ENCODE measurements at regions not wholly inside any gene's neighbourhood (a gene's known extent, or its start where the extent isn't known, plus 50 kb on each side); places are given as distances from the start of the nearest gene placed in this dataset.

DNA sequence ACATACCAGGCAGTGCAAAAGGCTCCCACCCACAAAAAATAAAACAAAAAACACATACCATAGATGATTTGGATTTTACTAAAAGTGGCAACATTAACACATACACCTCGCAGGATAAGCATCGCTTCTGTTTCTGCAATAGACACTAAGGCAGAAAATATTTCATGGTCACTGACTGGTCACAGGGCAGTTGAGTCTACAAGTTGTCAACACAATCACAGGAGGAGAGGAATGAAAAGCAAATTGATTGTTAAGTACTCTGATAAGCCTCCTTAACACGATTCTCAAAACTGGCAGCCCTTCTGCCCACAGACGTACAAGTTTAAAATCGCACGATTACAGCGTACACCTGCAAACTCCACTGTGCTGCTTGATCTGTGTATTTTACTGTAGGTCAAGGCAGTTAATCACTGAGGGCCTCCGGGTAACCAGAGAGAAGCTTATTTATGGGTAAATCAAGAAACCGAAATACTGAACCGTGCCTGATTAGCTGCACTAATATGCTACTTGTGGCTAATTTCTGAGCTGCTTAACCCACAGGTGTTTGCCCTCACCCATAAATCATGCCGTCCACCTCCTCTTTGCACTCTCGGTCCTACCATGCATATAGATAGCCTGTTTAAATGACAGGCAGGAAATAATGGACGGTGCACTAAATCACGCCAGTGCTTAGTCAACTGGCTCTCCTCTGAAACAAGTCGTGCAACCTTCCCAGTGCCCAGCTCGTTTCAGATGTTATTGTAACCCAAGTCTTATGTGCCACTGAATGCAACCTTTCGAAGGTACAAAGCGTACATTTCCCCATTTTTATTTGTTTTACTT is 659.4 kb upstream of the ADAMTS16 start:
- H3K4me1 Mint-ChIP-seq (ENCODE audit: low read depth) = no peaks in the 10 kb centered on the region
- peaks cover 9% of the 10 kb centered on the region for H3K9me3 Mint-ChIP-seq
- no peaks in the 10 kb centered on the region for H3K27me3 Mint-ChIP-seq (ENCODE audit: low read depth)
- ATAC-seq = no peak
- H3K4me3 Mint-ChIP-seq = no peak overlapping the region
- no peak for DNase-seq
- H3K36me3 Mint-ChIP-seq (ENCODE audit: insufficient read depth) = no peaks in the 10 kb centered on the region

DNA sequence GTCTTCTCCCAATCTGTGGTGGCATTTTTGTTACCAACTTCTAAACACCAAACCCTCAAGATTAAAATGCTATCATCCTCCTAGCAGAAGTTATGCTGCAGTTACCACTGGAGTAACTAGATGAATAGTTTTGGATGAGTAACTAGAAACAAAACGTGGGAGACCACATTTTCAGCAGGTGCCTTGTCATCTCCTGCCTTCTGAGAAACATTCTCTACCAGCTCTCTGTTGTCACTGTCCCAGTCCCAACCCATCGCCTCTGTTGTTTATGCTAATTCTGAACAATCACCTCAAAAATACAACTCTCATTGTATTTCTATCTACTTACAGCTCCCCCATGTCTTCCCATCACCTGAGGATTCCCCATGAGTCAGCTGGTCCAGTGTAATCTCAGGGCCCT is 652.5 kb upstream of the ADAMTS16 start:
- DNase-seq = no peak
- no peak for ATAC-seq
- H3K9me3 Mint-ChIP-seq = peaks cover 14% of the 10 kb centered on the region
- H3K36me3 Mint-ChIP-seq (ENCODE audit: insufficient read depth) = no peaks in the 10 kb centered on the region
- H3K27me3 Mint-ChIP-seq (ENCODE audit: low read depth) = no peaks in the 10 kb centered on the region
- no peak overlapping the region for H3K4me3 Mint-ChIP-seq
- no peaks in the 10 kb centered on the region for H3K4me1 Mint-ChIP-seq (ENCODE audit: low read depth)

DNA sequence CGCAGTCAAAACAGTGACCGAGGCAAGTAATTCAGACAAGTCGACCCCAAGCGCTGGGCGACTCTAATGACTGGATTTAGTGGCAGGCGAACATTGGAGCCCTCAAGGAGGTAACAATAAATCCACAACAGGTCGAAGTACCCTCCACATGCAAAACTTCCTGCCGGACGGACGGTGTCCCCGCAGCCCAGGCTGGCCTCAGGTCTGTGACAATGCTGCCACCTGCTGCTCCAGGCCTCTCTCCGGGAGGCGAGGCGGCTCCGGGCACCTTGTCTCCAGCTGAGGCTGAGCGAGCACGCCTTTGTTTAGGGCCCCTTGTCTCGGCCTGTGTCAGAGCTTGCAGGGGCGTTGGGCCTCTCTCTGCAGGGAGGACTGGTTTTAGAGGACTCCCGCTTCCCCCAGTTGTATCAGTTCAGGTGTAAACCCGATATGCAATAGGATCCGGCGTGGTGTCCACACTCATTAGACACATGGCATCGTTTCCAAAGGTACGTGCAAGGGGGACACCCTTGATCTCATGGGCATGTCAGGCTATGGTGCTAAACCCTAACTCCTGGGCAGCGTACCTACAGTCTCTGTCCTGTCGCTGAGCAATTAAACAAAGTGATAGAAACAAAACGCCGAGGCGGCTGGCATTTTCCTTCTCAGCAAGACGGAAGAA is 628.0 kb upstream of the ADAMTS16 start:
- H3K4me1 Mint-ChIP-seq (ENCODE audit: low read depth) = no peaks in the 10 kb centered on the region
- DNase-seq (no peak), ATAC-seq (no peak)
- peaks cover 3% of the 10 kb centered on the region for H3K9me3 Mint-ChIP-seq
- no peaks in the 10 kb centered on the region for H3K36me3 Mint-ChIP-seq (ENCODE audit: insufficient read depth)
- no peak overlapping the region for H3K4me3 Mint-ChIP-seq
- no peaks in the 10 kb centered on the region for H3K27me3 Mint-ChIP-seq (ENCODE audit: low read depth)

DNA sequence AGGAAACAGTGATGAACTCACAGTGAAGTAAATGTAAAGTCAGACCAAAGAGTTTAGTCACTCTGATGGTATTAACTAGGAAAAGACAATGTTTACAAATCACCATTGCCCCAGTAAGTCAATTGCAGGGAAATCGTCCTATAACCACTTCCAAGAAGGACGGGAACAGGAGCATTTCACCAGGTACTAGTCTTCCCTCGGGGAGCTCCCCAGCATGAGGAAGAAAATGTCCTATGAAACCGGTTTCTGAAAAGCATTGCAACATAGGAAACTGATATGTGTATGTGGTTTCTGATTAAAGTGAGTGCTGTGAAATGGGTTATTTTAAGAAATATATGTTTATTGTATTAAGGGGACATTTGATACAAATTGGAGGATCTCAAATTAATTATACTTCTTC is 626.7 kb upstream of the ADAMTS16 start:
- DNase-seq = no peak
- no peaks in the 10 kb centered on the region for H3K27me3 Mint-ChIP-seq (ENCODE audit: low read depth)
- no peak overlapping the region for H3K4me3 Mint-ChIP-seq
- no peak for ATAC-seq
- H3K9me3 Mint-ChIP-seq = peaks cover 3% of the 10 kb centered on the region
- no peaks in the 10 kb centered on the region for H3K36me3 Mint-ChIP-seq (ENCODE audit: insufficient read depth)
- H3K4me1 Mint-ChIP-seq (ENCODE audit: low read depth) = no peaks in the 10 kb centered on the region

- Mint-ChIP-seq H3K9me3 (peaks cover 6% of the 10 kb centered on the region), H3K36me3 (ENCODE audit: insufficient read depth) (no peaks in the 10 kb centered on the region), H3K27me3 (ENCODE audit: low read depth) (no peaks in the 10 kb centered on the region), H3K4me3 (no peak overlapping the region), H3K4me1 (ENCODE audit: low read depth) (no peaks in the 10 kb centered on the region)
- no peak for ATAC-seq
- no peak for DNase-seq
Measured at GRCh38 chr5:4514067-4514648, 626.0 kb upstream of the ADAMTS16 start.

DNA sequence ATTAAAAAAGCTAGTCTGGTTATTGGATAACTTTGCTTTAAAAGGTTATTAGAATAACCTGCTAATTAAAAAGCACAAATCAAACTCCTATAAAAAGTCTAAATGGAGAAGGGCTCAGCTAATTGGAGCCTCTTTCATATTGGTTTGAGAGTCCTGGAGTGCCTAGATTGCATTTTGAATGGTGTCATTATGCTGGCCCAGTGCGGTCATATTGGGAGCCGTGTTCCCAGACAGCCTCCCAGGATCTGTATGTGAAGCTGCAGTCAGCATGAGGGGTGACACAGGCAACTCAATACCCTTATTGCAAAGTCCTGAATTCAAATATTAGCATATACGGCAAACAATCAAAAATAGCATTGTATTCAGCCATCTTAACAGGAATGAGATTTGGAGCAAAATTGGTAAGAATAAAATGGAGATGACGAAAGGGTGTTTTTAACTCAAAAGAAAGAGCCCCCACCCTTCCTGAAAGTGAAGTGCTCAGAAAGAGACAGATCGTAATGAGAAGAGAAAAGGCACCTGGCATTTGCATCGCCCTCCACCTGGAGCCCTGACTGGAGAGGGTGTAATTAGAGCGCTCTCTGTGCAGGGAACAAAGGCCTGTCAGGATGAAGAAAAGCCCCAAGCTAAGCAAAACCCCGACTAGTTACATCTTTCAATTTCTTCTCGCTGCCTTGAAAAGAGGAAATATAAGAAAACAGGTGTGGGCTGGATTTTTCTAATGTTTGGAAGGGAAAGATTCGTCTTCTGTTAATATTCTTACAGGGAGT is 621.0 kb upstream of the ADAMTS16 start:
- H3K9me3 Mint-ChIP-seq = peaks cover 16% of the 10 kb centered on the region

DNA sequence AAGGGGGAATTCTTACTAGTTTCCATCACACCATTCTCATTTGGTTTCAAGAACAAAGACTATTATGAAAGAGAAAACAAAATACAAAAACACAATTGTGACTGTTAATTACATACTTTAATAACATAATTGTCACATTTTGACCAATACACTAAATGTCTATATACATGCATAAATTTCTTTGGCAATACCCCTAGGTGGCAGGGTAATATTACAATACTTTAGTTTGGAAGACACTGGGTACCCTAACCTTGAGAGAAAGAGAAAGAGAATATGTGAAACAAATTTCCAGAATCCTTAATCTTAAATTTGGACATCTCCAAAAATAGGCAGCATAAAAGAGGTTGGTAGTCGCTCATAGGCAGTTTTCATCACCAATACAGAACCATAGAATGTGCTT is 619.6 kb upstream of the ADAMTS16 start:
- H3K4me3 Mint-ChIP-seq = no peak overlapping the region
- ATAC-seq (no peak), DNase-seq (no peak)
- no peaks in the 10 kb centered on the region for H3K36me3 Mint-ChIP-seq (ENCODE audit: insufficient read depth)
- H3K9me3 Mint-ChIP-seq = peaks cover 16% of the 10 kb centered on the region
- no peaks in the 10 kb centered on the region for H3K27me3 Mint-ChIP-seq (ENCODE audit: low read depth)
- no peaks in the 10 kb centered on the region for H3K4me1 Mint-ChIP-seq (ENCODE audit: low read depth)

More for the DNA sequence above, 621.0 kb upstream of the ADAMTS16 start:
- Mint-ChIP-seq H3K36me3 (ENCODE audit: insufficient read depth) (no peaks in the 10 kb centered on the region), H3K4me1 (ENCODE audit: low read depth) (no peaks in the 10 kb centered on the region), H3K27me3 (ENCODE audit: low read depth) (no peaks in the 10 kb centered on the region), H3K4me3 (no peak overlapping the region)
- ATAC-seq (no peak), DNase-seq (no peak)

DNA sequence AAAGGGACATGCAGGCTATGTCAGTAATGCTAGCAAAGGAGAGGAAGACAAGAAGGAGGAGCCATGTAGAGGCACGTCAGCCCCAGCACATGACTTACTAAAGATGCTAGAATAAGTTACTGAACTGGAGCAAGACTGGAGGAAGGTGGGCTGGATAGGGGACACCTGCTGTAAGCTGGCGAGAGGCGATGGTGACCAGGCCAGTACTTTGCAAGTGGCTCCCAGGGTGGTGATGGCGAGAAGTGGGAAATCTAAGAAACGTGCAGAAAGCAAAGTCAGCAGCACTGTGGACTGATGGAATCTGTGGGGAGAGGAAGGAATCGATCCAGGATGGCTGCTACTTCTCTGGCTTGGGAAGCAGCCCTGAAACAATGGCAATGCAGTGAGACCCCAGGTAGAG is 617.1 kb upstream of the ADAMTS16 start:
- no peaks in the 10 kb centered on the region for H3K4me1 Mint-ChIP-seq (ENCODE audit: low read depth)
- H3K4me3 Mint-ChIP-seq = no peak overlapping the region
- DNase-seq = no peak
- H3K36me3 Mint-ChIP-seq (ENCODE audit: insufficient read depth) = no peaks in the 10 kb centered on the region
- H3K9me3 Mint-ChIP-seq = peaks cover 16% of the 10 kb centered on the region
- no peaks in the 10 kb centered on the region for H3K27me3 Mint-ChIP-seq (ENCODE audit: low read depth)
- ATAC-seq = no peak

GRCh38 chr5:4531756-4532704 is 608.1 kb upstream of the ADAMTS16 start:
- ATAC-seq = no peak
- Mint-ChIP-seq H3K4me1 (ENCODE audit: low read depth) (no peaks in the 10 kb centered on the region), H3K27me3 (ENCODE audit: low read depth) (no peaks in the 10 kb centered on the region), H3K4me3 (no peak overlapping the region), H3K9me3 (peaks cover 8% of the 10 kb centered on the region), H3K36me3 (ENCODE audit: insufficient read depth) (no peaks in the 10 kb centered on the region)
- no peak for DNase-seq

- H3K27me3 Mint-ChIP-seq (ENCODE audit: low read depth) = no peaks in the 10 kb centered on the region
- H3K36me3 Mint-ChIP-seq (ENCODE audit: insufficient read depth) = no peaks in the 10 kb centered on the region
- no peak for DNase-seq
- H3K9me3 Mint-ChIP-seq = peaks cover 8% of the 10 kb centered on the region
- no peak for ATAC-seq
- no peak overlapping the region for H3K4me3 Mint-ChIP-seq
- no peaks in the 10 kb centered on the region for H3K4me1 Mint-ChIP-seq (ENCODE audit: low read depth)
Measured at GRCh38 chr5:4532705-4533080, 607.4 kb upstream of the ADAMTS16 start.

- DNase-seq (no peak), ATAC-seq (no peak)
- Mint-ChIP-seq H3K4me1 (ENCODE audit: low read depth) (no peaks in the 10 kb centered on the region), H3K9me3 (peaks cover 11% of the 10 kb centered on the region), H3K36me3 (ENCODE audit: insufficient read depth) (no peaks in the 10 kb centered on the region), H3K4me3 (no peak overlapping the region), H3K27me3 (ENCODE audit: low read depth) (no peaks in the 10 kb centered on the region)
Measured at GRCh38 chr5:4533457-4534105, 606.5 kb upstream of the ADAMTS16 start.

DNA sequence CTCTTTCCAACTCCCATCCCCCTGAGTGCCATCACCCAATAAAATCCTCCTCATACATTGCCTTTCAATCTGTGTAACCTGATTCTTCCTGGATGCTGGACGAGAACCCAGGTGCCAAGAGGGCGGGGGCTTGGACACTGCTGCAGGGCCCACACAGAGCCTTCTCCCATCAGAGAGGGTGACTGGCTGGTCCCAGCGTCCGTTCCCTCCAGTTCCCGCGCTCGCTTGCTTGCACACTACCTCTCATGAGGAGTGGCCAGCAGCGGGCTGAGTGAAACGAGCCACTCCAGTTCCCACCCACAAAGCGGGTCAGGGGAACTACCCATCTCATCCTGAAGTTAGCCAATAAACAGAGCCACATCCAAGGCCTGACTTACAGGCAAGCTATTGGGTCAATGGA is 602.6 kb upstream of the ADAMTS16 start:
- Mint-ChIP-seq H3K27me3 (ENCODE audit: low read depth) (no peaks in the 10 kb centered on the region), H3K36me3 (ENCODE audit: insufficient read depth) (no peaks in the 10 kb centered on the region), H3K4me3 (no peak overlapping the region), H3K4me1 (ENCODE audit: low read depth) (no peaks in the 10 kb centered on the region), H3K9me3 (peaks cover 11% of the 10 kb centered on the region)
- no peak for ATAC-seq
- no peak for DNase-seq

GRCh38 chr5:4540375-4541173 is 599.6 kb upstream of the ADAMTS16 start:
- H3K4me1 Mint-ChIP-seq (ENCODE audit: low read depth) = no peaks in the 10 kb centered on the region
- H3K4me3 Mint-ChIP-seq = no peak overlapping the region
- DNase-seq (no peak), ATAC-seq (no peak)
- H3K36me3 Mint-ChIP-seq (ENCODE audit: insufficient read depth) = no peaks in the 10 kb centered on the region
- peaks cover 8% of the 10 kb centered on the region for H3K9me3 Mint-ChIP-seq
- no peaks in the 10 kb centered on the region for H3K27me3 Mint-ChIP-seq (ENCODE audit: low read depth)
